HG02885 (cell line): ENCODE measurements at regions not wholly inside any gene's neighbourhood (a gene's known extent, or its start where the extent isn't known, plus 50 kb on each side); places are given as distances from the start of the nearest gene placed in this dataset.
"Not testable (repeated sequence)": the region's sequence is repeated elsewhere in the genome, so short reads cannot be mapped to it uniquely, and the experiment has no call there.

Source experiments
- ATAC-seq: cut with Tn5 transposase; IDR thresholded peaks from one replicate; pipeline ENCODE4 v1.9.1; 2021; ENCODE audit warnings: mild to moderate bottlenecking; ENCODE audit not compliant: unreplicated experiment, poor library complexity

GRCh38 chr5:25764733-25765132, 1120.0 kb upstream of the CDH10 start:
- ATAC-seq: no peak

- ATAC-seq: no peak
Measured at GRCh38 chr5:25763781-25764180, 1119.0 kb upstream of the CDH10 start.

GRCh38 chr5:25754895-25755294, 1110.1 kb upstream of the CDH10 start:
- no peak for ATAC-seq

- ATAC-seq: no peak
Measured at GRCh38 chr5:25744908-25745307, 1100.1 kb upstream of the CDH10 start.

- ATAC-seq: no peak
Measured at GRCh38 chr5:25716680-25717079, 1071.9 kb upstream of the CDH10 start.

- ATAC-seq: no peak
Measured at GRCh38 chr5:25713259-25713658, 1068.5 kb upstream of the CDH10 start.

GRCh38 chr5:25707093-25707492, 1062.3 kb upstream of the CDH10 start:
- no peak for ATAC-seq

GRCh38 chr5:25701936-25702335, 1057.2 kb upstream of the CDH10 start:
- no peak for ATAC-seq

- no peak for ATAC-seq
Measured at GRCh38 chr5:25694801-25695200, 1050.0 kb upstream of the CDH10 start.

- peak; percentile 61 for ATAC-seq
Measured at GRCh38 chr5:25688156-25688555, 1043.4 kb upstream of the CDH10 start.

- no peak for ATAC-seq
Measured at GRCh38 chr5:25669645-25670401, 1025.0 kb upstream of the CDH10 start.

GRCh38 chr5:25662610-25663009, 1017.8 kb upstream of the CDH10 start:
- ATAC-seq: no peak

- ATAC-seq: not testable (repeated sequence)
Measured at GRCh38 chr5:25650316-25650715, 1005.5 kb upstream of the CDH10 start.

GRCh38 chr5:25649628-25650265, 1005.0 kb upstream of the CDH10 start:
- ATAC-seq: no peak

GRCh38 chr5:25646421-25647341, 1001.9 kb upstream of the CDH10 start:
- no peak for ATAC-seq

- no peak for ATAC-seq
Measured at GRCh38 chr5:25641124-25641523, 996.3 kb upstream of the CDH10 start.

GRCh38 chr5:25619273-25619672, 974.5 kb upstream of the CDH10 start:
- no peak for ATAC-seq

- ATAC-seq: no peak
Measured at GRCh38 chr5:25618821-25619220, 974.0 kb upstream of the CDH10 start.

GRCh38 chr5:25614466-25614865, 969.7 kb upstream of the CDH10 start:
- ATAC-seq: no peak

GRCh38 chr5:25604681-25605080, 959.9 kb upstream of the CDH10 start:
- ATAC-seq: no peak

- ATAC-seq: no peak
Measured at GRCh38 chr5:25579111-25579510, 934.3 kb upstream of the CDH10 start.
